Smooth muscle cell (in vitro differentiated cells): ENCODE measurements at regions not wholly inside any gene's neighbourhood (a gene's known extent, or its start where the extent isn't known, plus 50 kb on each side); places are given as distances from the start of the nearest gene placed in this dataset.

Source experiments
- DNase-seq: peaks from one replicate; lab custom pipeline; 2025; ENCODE audit not compliant: unreplicated experiment; lab: John Stamatoyannopoulos, UW
- H2AFZ ChIP-seq: fragments of 200-600 bp; sonication (generic); 2 replicates; pipeline ENCODE4 v1.6.0; 2016; ENCODE audit warnings: antibody characterized with exemption, low read depth, mild to moderate bottlenecking
- H3F3A ChIP-seq: fragments of 200-600 bp; sonication (generic); 2 replicates; pipeline ENCODE4 v1.6.0; 2017; ENCODE audit warnings: antibody characterized with exemption, low read depth
- H3K27ac ChIP-seq: fragments of 200-600 bp; sonication (generic); 2 replicates; pipeline ENCODE4 v1.5.1; 2016; ENCODE audit warnings: low read depth, mild to moderate bottlenecking
- H3K27me3 ChIP-seq: fragments of 200-600 bp; sonication (generic); 2 replicates; pipeline ENCODE4 v1.6.1; 2016; ENCODE audit warnings: low read depth, mild to moderate bottlenecking
- H3K36me3 ChIP-seq: fragments of 200-600 bp; sonication (generic); 2 replicates; pipeline ENCODE4 v1.5.1; 2016; ENCODE audit warnings: low read depth
- H3K4me1 ChIP-seq: fragments of 200-600 bp; sonication (generic); 2 replicates; pipeline ENCODE4 v1.5.1; 2016; ENCODE audit warnings: low read depth
- H3K4me2 ChIP-seq: fragments of 200-600 bp; sonication (generic); 2 replicates; pipeline ENCODE4 v1.6.0; 2016; ENCODE audit warnings: mild to moderate bottlenecking
- H3K4me3 ChIP-seq: fragments of 200-600 bp; sonication (generic); 2 replicates; pipeline ENCODE4 v1.5.1; 2016; ENCODE audit warnings: mild to moderate bottlenecking
- H3K79me2 ChIP-seq: fragments of 200-600 bp; sonication (generic); 2 replicates; pipeline ENCODE4 v1.6.0; 2016; ENCODE audit warnings: low read depth, mild to moderate bottlenecking
- H3K9ac ChIP-seq: fragments of 200-600 bp; sonication (generic); 2 replicates; pipeline ENCODE4 v1.6.0; 2016; ENCODE audit warnings: low read depth
- H3K9me3 ChIP-seq: fragments of 200-600 bp; sonication (generic); replicated peaks from 2 replicates; pipeline ENCODE4 v1.5.1; 2016; ENCODE audit warnings: low read depth
- H4K20me1 ChIP-seq: fragments of 200-600 bp; sonication (generic); 2 replicates; pipeline ENCODE4 v1.6.0; 2016; ENCODE audit warnings: low read depth
- CTCF ChIP-seq: fragments of 200-600 bp; sonication (generic); IDR thresholded peaks from 2 replicates; pipeline ENCODE4 v1.5.1; 2017; ENCODE audit warnings: borderline replicate concordance, mild to moderate bottlenecking, antibody characterized with exemption; ENCODE audit not compliant: insufficient read depth, poor library complexity, severe bottlenecking
- WGBS: methylation state at CpG from one replicate; pipeline ENCODE4 v1.1.7; 2016; ENCODE audit warnings: low lambda C conversion rate; 5-methylcytosine and 5-hydroxymethylcytosine counted together

GRCh38 chr4:14864365-14865030 lies 137.8 kb upstream of the CPEB2 start:
- Histone ChIP-seq H2AFZ (no peak overlapping the region), H3F3A (no peaks in the 10 kb centered on the region), H3K79me2 (no peaks in the 10 kb centered on the region), H4K20me1 (no peaks in the 10 kb centered on the region), H3K36me3 (no peaks in the 10 kb centered on the region), H3K4me1 (peaks cover 16% of the 10 kb centered on the region), H3K4me3 (no peak overlapping the region), H3K27ac (no peak overlapping the region), H3K9me3 (no peaks in the 10 kb centered on the region), H3K4me2 (no peak overlapping the region), H3K27me3 (no peaks in the 10 kb centered on the region), H3K9ac (no peak overlapping the region)
- WGBS: 82% methylated on average over 3 of the region's 3 CpGs
- DNase-seq: no peak
- no peak for TF ChIP-seq CTCF

DNA sequence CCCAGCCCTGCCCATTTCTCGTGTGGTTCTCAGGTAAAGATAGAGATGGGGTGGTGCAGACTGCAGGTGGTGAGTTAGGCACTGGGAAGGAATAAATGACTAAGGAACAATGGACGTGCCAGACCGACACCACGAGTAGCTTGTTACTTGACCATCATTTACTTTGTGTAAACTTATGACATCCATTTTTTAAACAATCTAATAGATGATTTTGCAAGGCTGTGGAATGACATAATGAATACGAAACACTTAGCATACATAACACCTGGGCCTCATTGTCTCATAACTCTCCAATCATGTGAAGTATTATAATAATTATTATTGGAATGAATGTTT lies 137.3 kb upstream of the CPEB2 start:
- TF ChIP-seq CTCF: no peak
- Histone ChIP-seq H3K4me1 (peaks cover 16% of the 10 kb centered on the region), H3K27ac (no peak overlapping the region), H3K36me3 (no peaks in the 10 kb centered on the region), H3K4me3 (no peak overlapping the region), H3K9ac (no peak overlapping the region), H3K9me3 (no peaks in the 10 kb centered on the region), H4K20me1 (no peaks in the 10 kb centered on the region), H3K4me2 (no peak overlapping the region), H3K27me3 (no peaks in the 10 kb centered on the region), H3F3A (no peaks in the 10 kb centered on the region), H3K79me2 (no peaks in the 10 kb centered on the region), H2AFZ (no peak overlapping the region)
- DNase-seq: no peak
- WGBS: 81% methylated on average over 5 of the region's 5 CpGs

GRCh38 chr4:14865804-14866203 lies 136.5 kb upstream of the CPEB2 start:
- no peak overlapping the region for H3K4me2 ChIP-seq
- no peak for DNase-seq
- TF ChIP-seq CTCF: no peak
- no peaks in the 10 kb centered on the region for H3F3A ChIP-seq
- no peaks in the 10 kb centered on the region for H3K27me3 ChIP-seq
- no peaks in the 10 kb centered on the region for H3K79me2 ChIP-seq
- no peaks in the 10 kb centered on the region for H3K36me3 ChIP-seq
- H3K9ac ChIP-seq: no peak overlapping the region
- H3K4me3 ChIP-seq: no peak overlapping the region
- no peak overlapping the region for H2AFZ ChIP-seq
- H3K27ac ChIP-seq: no peak overlapping the region
- H3K9me3 ChIP-seq: no peaks in the 10 kb centered on the region
- no peaks in the 10 kb centered on the region for H4K20me1 ChIP-seq
- peaks cover 16% of the 10 kb centered on the region for H3K4me1 ChIP-seq

GRCh38 chr4:14867847-14868246 lies 134.4 kb upstream of the CPEB2 start:
- Histone ChIP-seq H3K4me3 (no peak overlapping the region), H3K9ac (no peak overlapping the region), H3K9me3 (no peaks in the 10 kb centered on the region), H3K79me2 (no peaks in the 10 kb centered on the region), H3K4me2 (no peak overlapping the region), H3K27ac (no peak overlapping the region), H4K20me1 (no peaks in the 10 kb centered on the region), H3K27me3 (no peaks in the 10 kb centered on the region), H3K4me1 (peaks cover 16% of the 10 kb centered on the region), H3K36me3 (no peaks in the 10 kb centered on the region), H3F3A (no peaks in the 10 kb centered on the region), H2AFZ (no peak overlapping the region)
- no peak for DNase-seq
- WGBS: 66% methylated on average over 7 of the region's 7 CpGs
- no peak for TF ChIP-seq CTCF
